MM.1S (cell line): ENCODE measurements at regions not wholly inside any gene's neighbourhood (a gene's known extent, or its start where the extent isn't known, plus 50 kb on each side); places are given as distances from the start of the nearest gene placed in this dataset.

Experiments
- EZH2 ChIP-seq: fragments of 300-600 bp; sonication (generic); optimal IDR thresholded peaks from 2 replicates; pipeline ENCODE3; 2017; ENCODE audit warnings: low read depth, mild to moderate bottlenecking, antibody characterized with exemption, low read length, mixed read lengths
- EZH2phosphoT487 ChIP-seq: fragments of 300-600 bp; sonication (generic); IDR thresholded peaks from 2 replicates; pipeline ENCODE4 v1.6.1; 2018; ENCODE audit warnings: antibody characterized with exemption, low read length

DNA sequence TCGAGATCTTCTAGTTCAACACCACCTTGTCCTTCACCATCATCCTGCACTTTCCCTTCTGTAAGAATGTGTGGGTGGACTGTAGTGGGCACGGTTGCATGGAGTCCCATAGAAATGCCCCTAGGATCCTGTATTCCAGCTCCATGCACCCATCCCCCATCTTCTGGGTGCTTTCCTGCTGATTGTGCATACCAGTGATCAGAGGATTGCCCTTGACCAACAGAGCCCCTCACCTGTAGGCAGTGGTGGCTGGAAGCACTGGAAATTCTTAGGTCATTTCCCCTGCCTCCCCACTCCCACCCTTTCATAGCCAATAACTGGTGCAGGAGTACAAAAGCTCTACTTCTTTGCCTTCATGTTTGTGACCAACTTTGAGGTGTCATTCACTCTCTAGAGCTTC is 213.4 kb upstream of the ARSJ start:
- TF ChIP-seq EZH2phosphoT487 (no peak), EZH2 (no peak)
